IPS DF 4.7 (cell line): ENCODE measurements at regions not wholly inside any gene's neighbourhood (a gene's known extent, or its start where the extent isn't known, plus 50 kb on each side); places are given as distances from the start of the nearest gene placed in this dataset.
"Not testable (repeated sequence)": the region's sequence is repeated elsewhere in the genome, so short reads cannot be mapped to it uniquely, and the experiment has no call there.

Experiments used
- DNase-seq: peaks from one replicate; pipeline ENCODE4 v3.0.0-alpha.2; 2013; ENCODE audit warnings: low spot score; ENCODE audit errors: extremely low read depth

DNA sequence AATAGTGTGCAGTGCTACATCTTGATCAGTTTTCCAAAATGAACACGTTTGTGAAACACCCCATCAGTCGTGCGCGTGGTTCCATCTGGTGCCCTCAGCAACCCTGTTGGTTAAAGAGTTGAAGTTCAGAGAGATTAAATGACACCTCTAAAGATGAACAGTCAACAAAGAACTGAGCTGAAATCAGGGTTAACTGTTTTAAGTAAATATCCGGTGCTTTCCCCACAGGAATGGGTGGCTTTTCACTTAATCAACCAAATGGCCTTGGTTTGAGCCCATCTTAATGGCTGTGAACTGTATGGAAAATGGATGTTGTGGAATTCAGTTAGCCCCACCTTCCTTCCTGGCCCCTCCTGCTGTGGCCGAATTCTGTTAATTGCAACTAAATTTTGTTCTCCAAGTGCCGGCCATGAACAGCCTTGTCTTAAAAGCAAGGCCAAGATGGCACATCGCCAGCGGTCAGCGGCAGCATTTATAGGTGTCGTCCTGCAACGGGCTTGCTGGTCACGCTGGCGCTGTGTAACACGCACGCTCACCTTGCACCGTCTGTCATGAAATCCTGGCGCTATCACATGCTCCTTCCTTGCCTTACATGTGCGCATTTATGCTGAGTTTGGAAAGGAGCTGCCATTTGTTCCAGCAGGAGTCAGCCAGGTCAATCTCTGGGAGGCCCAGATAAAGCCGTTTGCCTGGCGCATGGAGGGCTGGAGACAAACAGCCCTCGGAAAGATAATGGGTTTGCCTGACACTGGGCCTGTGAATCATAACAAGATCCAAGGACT is 164.5 kb downstream of the ERMARD start:
- DNase-seq = no peak

DNA sequence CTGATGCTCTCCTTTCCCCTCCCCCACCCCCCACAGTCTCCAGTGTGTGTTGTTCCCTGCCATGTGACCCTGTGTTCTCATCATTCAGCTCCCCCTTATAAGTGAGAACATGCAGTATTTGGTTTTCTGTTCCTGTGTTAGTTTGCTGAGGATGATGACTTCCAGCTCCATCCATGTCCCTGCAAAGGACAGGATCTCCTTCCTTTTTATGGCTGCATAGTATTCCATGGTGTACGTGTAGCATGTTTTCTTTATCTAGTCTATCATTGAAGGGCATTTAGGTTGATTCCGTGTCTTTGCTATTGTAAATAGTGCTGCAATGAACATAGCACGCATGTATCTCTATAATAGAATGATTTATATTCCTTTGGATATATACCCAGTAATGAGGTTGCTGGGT is 162.3 kb downstream of the ERMARD start:
- DNase-seq = not testable (repeated sequence)

DNA sequence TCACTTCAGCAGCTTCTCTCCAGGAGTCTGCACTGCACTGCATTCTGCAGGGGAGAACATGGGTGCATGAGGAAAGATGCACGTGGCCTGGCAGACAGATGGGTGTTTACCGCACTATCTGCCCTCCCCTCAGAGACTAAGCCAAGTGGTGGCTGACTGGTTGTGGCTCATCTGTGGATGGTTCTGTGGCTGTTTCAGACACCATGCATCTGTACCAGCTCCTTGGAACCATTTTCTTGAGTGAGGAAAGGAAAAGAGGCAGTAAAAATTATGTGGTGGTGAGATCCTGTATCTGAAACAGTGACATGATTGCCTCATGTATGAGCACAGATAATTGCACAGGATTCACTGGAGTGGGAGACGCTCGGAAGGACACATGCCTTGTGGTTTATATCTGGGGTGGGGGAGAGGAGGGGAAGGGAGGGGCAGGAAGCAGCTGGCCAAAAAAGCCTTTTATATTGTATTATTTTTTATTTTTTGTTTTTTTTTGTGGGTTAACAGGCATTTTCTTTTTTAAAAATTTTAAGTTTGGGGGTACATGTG is 161.7 kb downstream of the ERMARD start:
- no peak for DNase-seq

DNA sequence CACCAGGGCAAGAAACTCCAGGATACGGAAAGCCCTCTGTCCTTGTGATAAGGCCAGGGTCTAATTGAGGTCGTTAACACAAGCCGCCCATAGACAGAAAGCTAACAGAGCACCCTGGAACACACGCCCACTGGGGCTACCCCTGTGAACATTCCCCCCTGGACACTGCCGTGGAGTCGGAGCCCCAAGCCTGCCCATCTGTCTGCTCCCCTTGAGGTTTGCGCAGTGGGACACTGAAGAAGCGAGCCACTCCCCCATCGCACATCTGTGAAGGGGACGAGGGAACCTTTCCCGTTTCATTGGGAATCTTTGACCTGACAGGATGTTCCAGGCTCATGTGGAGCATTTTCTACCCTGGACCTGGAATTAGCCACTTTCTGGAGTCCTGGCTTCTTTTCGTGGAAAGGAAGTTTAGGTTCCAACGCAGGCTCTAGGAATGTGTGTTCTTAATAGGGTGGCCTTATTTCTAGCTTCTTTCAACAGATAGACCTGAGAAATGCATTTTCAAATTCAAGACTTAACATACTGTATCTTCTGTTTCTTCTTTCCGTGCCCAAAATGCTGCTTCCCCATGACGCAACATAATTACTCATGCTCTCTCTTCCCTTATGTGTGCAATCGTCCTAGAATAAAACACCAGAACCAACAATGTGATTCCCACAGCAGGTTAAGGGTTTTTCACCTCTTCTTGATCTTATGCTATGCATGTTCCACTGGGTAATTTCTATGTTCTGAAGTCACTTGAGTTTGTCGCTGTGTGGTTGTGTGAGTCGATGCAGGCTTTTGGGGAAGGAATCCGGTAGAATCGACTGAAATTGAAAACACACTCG is 161.1 kb downstream of the ERMARD start:
- no peak for DNase-seq

DNA sequence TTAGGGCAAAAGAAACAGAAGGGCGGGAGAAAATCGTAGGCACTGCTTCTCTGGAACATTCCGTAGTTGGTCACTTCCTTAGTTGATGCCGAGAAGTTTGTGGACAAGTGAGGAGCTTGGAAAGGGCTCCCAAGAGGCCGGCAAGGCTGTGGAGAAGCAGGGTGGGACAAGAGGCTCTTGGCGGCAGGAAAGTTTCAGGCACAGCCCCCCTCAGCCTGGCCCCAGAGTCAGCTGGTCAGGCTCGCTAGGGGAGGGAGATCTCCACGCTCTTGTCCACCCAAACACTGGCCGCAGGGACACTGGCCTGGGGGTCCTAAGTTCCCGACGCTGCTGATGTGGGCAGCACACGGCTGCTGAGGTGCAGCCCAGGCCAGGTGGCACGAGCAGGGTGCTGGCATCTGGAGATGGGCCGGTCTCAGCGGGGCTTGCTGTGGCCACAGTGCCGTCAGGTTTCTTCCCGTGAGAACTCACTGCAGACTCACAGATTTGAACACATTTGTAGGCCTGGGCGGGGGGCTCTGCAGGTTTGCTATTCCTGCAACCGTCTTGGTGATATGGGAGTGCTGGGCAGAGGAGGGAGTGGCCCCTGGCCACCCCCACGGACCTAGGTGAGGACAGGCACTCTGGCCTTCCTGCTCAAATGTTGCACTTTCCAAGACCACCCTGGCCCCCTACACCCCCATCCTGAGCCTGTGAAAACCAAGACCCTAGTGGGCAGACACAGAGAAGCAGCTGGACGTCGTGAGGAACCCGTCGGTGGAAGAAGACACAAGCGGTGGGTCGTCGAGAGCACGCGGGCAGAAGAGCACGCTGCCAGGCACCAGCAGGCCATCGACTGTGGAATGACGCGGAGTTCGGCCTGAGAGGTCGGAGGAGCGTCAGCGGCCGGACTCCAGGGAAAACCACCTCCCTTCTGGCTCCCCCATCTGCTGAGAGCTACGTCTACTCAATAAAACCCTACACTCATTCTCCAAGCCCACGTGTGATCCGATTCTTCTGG is 160.1 kb downstream of the ERMARD start:
- DNase-seq = no peak

DNA sequence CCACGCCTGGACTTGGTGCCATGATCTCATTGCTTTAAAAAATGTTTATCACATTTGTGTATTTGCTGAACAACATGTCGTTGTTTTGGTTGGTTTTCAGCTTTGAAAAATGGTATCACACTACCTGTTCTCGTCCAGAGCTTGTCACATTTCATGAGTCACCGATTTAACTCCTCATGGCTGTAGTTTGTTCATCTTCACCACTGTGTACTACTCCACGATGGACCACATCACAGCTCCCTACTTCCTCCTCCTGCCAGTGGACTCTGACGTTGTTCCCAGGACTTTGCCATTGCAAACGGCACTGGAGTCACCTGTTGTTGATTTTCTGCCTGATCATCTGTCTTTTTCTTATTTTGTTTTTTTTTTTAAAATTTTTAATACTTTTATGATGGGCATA is 157.7 kb downstream of the ERMARD start:
- no peak for DNase-seq

DNA sequence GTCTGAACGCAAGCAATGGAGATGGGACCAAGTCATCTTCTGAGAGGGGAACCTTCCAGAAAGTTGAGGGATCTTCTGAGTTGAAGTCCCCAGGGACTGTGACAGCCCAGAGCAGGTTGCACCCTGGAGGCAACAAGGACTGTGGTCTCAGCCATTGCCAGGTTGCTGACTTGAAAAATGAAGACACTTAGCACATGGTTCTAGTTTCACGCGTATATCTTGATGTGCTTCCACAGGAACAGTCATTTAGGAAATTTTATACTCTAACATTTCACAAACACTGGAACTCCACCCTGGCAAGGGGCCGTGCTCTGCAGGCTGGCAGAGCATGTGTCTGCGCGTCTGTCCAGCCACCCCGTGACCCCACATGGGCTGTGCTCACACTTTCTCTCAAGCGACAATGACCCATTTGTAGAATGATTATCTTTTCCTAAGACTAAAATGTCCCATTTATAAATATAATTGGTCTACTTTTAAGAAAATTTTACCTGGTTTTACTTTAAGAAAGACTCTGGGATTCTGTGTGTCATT is 157.0 kb downstream of the ERMARD start:
- no peak for DNase-seq

DNA sequence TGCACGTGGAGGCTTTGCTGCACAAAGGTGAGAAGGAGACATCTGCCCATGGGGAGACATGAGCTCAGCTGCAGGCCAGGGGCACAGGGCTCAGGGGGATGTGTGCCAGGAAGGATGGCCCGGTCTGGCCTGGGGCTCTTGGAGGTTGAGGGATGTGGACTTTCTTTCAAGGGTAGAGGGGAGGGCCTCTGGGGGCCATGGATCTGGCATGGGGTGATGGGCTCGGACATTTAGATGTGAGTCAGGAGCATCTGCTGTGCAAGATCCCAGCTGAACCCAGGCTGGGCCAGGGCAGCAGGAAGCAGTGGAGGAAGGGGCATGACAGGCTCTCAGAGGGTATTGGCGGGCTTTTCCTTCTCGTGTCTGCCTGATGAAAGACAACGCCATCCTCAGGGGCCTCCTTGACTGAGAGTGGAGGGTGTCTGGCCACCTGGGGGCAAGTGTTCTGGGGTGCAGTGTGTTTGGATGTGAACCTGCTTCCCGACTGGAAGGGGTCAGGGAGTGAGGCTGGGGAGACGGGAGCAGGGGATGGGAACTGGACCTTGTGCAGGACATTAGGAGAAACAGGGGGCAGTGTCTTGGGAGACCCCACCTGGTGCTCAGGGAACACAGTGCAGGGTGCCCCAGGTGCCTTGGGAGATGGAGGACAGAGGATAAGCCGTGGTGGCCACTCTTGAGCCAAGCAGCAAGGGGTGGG is 156.1 kb downstream of the ERMARD start:
- DNase-seq = no peak

DNA sequence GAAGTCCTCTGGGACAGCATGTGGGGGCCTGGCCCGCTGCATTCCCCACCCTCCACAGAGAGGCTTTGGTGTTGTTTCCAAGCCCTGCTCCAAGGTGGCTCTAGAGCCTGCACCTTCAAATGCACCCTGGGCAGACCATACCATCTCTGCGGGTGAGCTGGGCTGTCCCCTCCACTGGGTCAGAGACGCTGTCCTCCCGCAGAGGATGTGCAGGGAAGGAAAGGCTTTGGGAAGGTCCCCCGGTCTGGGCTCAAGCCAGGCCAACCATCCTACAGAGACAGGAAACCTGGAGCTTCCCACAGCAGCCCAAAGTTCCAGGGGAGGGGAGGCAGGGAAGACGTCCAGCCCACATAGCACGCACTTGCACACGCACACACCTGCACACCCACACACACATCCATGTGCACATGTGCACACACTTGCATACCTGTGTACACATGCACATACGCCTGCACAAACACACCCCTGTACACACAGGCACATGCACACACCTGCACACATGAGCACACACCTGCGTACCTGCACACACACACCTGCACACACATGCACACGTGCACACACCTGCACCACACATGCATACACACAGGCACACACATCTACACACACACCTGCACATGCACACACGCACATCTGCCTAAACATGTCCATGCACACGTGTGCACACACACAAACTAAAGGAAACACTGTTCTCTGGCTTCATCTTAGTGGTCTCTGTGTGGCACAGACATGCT is 155.4 kb downstream of the ERMARD start:
- DNase-seq = no peak

DNA sequence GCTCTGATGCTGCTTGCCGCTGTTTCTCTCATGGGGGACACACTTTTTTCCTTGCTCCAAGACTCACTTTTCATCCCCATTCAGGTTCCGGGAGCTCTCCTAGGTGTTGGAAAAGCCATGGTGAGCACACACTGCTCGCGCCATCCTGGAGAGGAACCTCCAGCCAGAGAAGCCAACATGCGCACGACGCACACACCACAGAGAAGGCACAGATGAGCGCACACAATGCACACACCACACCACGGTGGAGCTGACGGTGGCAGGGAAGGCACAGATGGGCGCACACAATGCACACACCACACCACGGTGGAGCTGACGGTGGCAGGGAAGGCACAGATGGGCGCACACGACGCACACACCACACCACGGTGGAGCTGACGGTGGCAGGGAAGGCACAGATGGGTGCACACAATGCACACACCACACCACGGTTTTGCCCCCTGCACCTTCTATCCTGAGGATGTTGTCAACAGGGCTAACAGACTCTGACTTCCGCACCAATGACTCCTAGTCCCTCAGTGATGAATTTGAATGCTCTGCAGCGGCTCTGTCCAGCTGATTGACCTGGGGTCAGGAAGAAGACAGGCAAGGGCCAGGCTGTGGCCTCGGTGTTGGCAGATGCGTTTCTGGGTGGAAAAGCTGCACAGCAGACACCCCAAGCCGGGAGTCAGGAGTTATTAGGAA is 154.7 kb downstream of the ERMARD start:
- no peak for DNase-seq

DNA sequence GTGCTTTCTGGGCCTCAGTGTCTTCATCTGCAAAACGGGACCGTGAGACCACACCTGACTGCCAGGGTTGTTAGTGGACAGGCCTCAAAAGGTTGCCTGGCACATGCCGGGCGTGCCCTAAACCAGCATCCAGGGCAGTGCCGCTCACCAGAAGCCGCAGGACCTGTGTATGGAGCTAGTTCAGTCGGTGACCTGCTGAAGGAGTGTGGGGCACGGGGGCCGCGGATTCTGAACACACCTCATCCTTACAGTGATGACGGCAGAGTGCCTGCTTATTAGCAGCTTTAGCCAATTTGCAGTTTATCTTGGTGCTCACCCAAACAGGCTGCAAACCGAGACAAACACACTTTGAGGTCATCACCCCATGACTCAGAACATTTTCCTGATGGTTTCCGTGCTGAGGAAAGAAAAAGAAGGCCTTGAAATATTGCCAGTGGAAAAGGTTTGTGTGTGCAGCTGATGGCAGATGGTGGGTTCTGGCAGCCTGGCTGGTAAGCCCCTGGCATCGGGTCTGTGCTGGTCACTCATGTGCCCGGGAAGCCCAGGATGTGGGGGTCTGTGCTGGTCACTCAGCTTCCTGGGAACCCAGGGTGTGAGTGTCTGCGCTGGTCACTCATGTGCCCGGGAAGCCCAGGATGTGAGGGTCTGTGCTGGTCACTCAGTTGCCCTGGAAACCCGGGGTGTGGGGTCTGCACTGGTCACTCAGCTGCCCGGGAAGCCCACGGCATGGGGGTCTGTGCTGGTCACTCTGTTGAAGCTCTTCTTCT is 153.8 kb downstream of the ERMARD start:
- DNase-seq = no peak

DNA sequence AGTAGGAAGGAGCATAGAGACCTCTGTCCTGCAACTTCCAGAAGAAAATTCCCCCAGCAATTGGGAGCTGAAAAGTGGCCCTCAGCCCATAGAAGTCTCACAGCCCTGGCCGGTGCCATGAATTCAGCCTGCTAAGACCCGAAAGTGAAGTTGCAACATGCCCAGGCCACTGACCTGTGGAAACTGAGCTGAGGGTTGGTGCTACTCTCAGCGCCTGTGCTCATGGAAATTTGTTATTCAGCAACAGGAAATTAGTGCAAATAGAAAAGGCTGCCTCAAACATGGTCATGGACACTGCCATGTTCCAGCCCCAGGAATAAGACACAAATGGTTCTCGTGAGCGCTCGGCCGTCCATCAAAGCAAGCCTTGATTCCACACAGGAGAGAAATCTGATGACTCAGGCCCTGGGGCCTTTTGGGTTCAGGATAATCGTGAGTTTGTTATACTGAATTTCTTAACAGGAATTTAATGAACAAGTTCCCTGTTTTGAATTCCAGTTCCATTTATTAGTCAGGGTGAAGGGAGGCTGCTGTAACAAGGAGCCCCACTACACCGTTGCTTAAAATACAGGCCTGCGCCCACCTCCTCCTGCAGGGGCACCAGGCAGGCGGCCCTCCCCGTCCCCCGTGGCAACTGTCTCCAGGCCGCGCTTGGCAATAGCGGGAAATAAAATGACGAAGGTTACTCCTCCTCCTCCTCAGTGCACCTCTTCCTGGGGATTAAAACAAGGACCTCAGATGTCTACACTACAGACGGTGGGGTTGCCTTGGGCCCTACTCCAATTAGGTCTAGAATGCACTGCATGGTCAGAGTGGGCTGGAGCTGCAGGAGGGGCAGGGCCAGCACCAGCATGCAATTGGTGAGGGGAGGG is 152.9 kb downstream of the ERMARD start:
- no peak for DNase-seq

DNA sequence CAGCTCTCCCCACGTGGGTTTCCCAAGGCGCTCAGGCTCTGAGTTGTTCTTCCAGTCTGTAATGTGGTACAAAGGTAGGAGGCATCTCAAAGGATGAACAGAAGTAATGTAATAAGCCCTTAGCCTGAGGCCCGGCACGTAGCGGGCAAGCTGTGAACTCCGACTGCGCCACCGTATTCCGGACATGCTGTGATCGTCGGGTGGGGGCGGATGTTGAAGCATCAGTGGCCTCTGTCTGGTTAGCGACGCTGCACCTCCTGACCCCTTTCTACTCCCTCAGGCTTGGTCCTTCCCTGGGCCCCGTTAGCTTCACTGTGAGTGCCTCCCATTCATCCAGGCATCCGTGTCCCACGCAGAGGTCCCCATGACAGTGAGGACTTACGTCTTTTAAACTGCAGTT is 151.7 kb downstream of the ERMARD start:
- no peak for DNase-seq

DNA sequence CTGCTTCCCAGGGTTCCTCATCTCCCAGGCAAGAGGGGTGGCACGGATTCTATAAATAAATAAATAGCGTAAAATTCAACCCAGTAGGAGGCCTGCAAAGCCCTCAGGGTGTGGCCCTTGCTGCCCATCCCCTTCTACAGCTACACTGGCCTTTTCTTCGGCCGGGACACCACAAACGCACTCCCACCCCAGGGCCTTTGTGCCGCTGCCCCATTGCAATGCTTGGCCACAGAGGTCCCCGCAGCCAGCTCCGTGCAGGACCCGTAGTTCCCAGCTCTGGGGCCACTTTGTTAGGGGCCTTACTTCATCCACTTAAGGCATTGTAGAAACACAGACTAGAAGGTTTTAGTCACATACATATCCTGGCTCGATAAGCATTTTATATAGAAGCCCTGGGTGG is 151.2 kb downstream of the ERMARD start:
- no peak for DNase-seq

DNA sequence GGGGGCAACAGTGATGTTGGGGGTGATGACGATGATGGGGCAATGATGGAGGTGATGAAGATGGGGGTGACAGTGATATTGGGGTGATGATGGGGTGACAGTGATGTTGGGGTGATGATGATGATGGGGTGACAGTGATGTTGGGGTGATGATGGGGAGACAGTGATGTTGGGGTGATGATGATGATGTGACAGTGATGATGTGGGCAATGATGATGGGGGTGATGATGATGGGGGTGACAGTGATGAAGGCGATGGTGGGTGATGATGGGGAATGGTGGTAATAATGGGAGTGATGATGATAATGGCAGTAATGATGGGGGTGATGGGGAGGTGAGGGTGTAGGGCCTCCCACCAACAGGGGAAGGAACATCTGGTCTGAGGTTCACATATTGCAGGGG is 150.6 kb downstream of the ERMARD start:
- DNase-seq = no peak

DNA sequence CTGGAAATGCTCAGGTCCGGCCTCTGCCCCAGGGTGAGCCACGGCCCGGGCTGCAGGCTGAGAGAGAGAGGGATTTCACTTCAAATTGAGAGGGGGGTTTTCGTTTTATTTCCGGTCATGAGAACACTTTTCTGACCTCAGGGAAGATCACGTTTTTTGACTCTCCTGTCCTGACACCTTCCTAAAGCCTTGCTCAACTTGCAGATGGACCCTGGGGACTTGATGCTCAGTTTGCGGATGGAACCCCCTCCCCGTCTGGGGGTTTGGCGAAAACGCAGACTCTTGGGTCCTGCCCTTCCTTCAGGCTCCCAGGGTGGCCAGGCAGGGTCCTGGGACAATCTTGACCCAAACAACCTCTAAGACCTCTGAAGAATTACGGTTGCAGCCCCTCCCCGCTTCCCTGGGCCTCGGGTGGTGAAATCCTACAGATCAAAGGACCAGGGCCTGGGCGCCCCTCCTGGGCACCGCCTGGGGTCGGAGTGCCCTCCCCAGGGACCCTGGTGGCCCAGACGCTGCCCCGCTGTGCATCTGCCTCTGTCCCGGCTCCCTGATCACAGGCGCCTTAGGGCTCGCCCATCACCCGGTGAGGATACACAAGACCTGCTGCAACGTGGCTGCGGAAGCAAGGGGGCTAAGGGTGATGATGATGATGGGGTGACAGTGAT is 148.2 kb downstream of the ERMARD start:
- DNase-seq = no peak
